ENCODE measurements at regions not wholly inside any gene's neighbourhood (a gene's known extent, or its start where the extent isn't known, plus 50 kb on each side); places are given as distances from the start of the nearest gene placed in this dataset.
A peak's percentile ranks its signal among the peaks of the same experiment; 100 is the strongest.

GRCh38 chr9:78680196-78680595 lies 383.3 kb downstream of the PSAT1 start:
- 20 to 62% methylated on average over 3 of the region's 3 CpGs for whole genome bisulfite sequencing, 2 donors
- Histone ChIP-seq H3K27ac (no peak overlapping the region), H3K4me1 (peaks cover 0 to 4% of the 10 kb centered on the region in 2 donors), H3K9me3 (no peaks in the 10 kb centered on the region), H3K4me3 (replicated peaks in 1 of 3) (no peak overlapping the region), H3K27me3 (no peaks in the 10 kb centered on the region), H3K36me3 (no peaks in the 10 kb centered on the region)
- peak; percentile 35 to 50 for DNase-seq
- intact Hi-C loops (cut with DNase I): no loop called here
- TF ChIP-seq POLR2A (IDR thresholded peaks at IDR 0.05) (no peak), CTCF (IDR thresholded peaks at IDR 0.05) (no peak)

GRCh38 chr9:78682216-78682615 lies 385.3 kb downstream of the PSAT1 start:
- DNase-seq: no peak
- Histone ChIP-seq H3K4me3 (replicated peaks in 1 of 3) (no peak overlapping the region), H3K36me3 (no peaks in the 10 kb centered on the region), H3K9me3 (no peaks in the 10 kb centered on the region), H3K27ac (no peak overlapping the region), H3K4me1 (peaks cover 0 to 4% of the 10 kb centered on the region in 2 donors), H3K27me3 (no peaks in the 10 kb centered on the region)
- TF ChIP-seq CTCF (IDR thresholded peaks at IDR 0.05) (no peak), POLR2A (IDR thresholded peaks at IDR 0.05) (no peak)
- WGBS, 2 donors: 39 to 41% methylated on average over 5 of the region's 5 CpGs
- intact Hi-C loops (cut with DNase I): no loop called here

- no peaks in the 10 kb centered on the region for H3K9me3 ChIP-seq
- no peaks in the 10 kb centered on the region for H3K27me3 ChIP-seq
- H3K36me3 ChIP-seq: no peaks in the 10 kb centered on the region
- peaks cover 0 to 2% of the 10 kb centered on the region in 2 donors for H3K4me1 ChIP-seq
- intact Hi-C loops (cut with DNase I): no loop called here
- no peak for DNase-seq
- TF ChIP-seq POLR2A (IDR thresholded peaks at IDR 0.05): no peak
- TF ChIP-seq CTCF (IDR thresholded peaks at IDR 0.05): no peak
- H3K27ac ChIP-seq: no peak overlapping the region
- 91 to 98% methylated on average over 1 of the region's 1 CpG for WGBS, 2 donors
- no peak overlapping the region for H3K4me3 ChIP-seq (replicated peaks in 1 of 3)
Measured at GRCh38 chr9:78685471-78685870, 388.5 kb downstream of the PSAT1 start.

- TF ChIP-seq CTCF (IDR thresholded peaks at IDR 0.05): no peak
- TF ChIP-seq POLR2A (IDR thresholded peaks at IDR 0.05): no peak
- Histone ChIP-seq H3K36me3 (no peaks in the 10 kb centered on the region), H3K4me1 (no peaks in the 10 kb centered on the region), H3K27ac (no peak overlapping the region), H3K4me3 (replicated peaks in 1 of 3) (no peak overlapping the region), H3K9me3 (no peaks in the 10 kb centered on the region), H3K27me3 (no peaks in the 10 kb centered on the region)
- intact Hi-C loops (cut with DNase I): no loop called here
- 69 to 71% methylated on average over 1 of the region's 1 CpG for WGBS, 2 donors
- DNase-seq: no peak
Measured at GRCh38 chr9:78688796-78689195, 391.9 kb downstream of the PSAT1 start.

GRCh38 chr9:78691542-78691941 lies 394.6 kb downstream of the PSAT1 start:
- DNase-seq: no peak
- intact Hi-C loops (cut with DNase I): no loop called here
- WGBS, 2 donors: 77 to 89% methylated on average over 2 of the region's 2 CpGs

More at GRCh38 chr9:78691542-78691941, 394.6 kb downstream of the PSAT1 start:
- Histone ChIP-seq H3K4me1 (no peaks in the 10 kb centered on the region), H3K27ac (no peak overlapping the region), H3K27me3 (no peaks in the 10 kb centered on the region), H3K36me3 (no peaks in the 10 kb centered on the region), H3K9me3 (no peaks in the 10 kb centered on the region), H3K4me3 (replicated peaks in 1 of 3) (no peak overlapping the region)
- no peak for TF ChIP-seq CTCF (IDR thresholded peaks at IDR 0.05)
- TF ChIP-seq POLR2A (IDR thresholded peaks at IDR 0.05): no peak

All from thyroid gland (tissue), 4 donors.